ENCODE measurements at regions not wholly inside any gene's neighbourhood (a gene's known extent, or its start where the extent isn't known, plus 50 kb on each side); places are given as distances from the start of the nearest gene placed in this dataset.

DNA sequence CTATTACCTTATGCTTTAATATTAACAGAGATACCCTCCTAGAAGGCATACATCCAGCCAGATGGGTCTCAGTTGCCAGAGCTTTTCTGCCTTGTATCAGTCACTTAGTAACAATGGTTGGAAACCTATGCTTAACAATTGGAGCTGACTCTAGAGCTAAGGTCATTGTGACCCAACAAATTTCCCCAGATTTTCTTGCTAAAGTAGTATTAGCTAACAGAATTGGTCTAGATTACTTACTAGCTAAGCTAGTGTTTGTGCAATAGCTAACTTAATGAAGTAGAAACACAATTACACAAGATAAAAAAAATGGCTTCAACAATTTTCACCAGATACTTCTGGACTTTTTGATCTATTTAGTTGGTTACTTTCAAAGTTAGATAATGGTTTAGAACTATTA is 236.9 kb downstream of the NSUN3 start:
- TF ChIP-seq POLR2A (IDR thresholded peaks at IDR 0.05) (no peak), POLR2AphosphoS5 (IDR thresholded peaks at IDR 0.05) (no peak)
- TF ChIP-seq, protein P1, sequence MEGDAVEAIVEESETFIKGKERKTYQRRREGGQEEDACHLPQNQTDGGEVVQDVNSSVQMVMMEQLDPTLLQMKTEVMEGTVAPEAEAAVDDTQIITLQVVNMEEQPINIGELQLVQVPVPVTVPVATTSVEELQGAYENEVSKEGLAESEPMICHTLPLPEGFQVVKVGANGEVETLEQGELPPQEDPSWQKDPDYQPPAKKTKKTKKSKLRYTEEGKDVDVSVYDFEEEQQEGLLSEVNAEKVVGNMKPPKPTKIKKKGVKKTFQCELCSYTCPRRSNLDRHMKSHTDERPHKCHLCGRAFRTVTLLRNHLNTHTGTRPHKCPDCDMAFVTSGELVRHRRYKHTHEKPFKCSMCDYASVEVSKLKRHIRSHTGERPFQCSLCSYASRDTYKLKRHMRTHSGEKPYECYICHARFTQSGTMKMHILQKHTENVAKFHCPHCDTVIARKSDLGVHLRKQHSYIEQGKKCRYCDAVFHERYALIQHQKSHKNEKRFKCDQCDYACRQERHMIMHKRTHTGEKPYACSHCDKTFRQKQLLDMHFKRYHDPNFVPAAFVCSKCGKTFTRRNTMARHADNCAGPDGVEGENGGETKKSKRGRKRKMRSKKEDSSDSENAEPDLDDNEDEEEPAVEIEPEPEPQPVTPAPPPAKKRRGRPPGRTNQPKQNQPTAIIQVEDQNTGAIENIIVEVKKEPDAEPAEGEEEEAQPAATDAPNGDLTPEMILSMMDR (IDR thresholded peaks at IDR 0.05) = no peak
